ACHN (cell line): ENCODE measurements at regions not wholly inside any gene's neighbourhood (a gene's known extent, or its start where the extent isn't known, plus 50 kb on each side); places are given as distances from the start of the nearest gene placed in this dataset.

Experiments
- DNase-seq: peaks from one replicate; pipeline ENCODE4 v3.0.0-alpha.2; 2015
- in situ Hi-C: cut with HindIII; loops from 2 replicates; pipeline ENCODE4 v1.10.0; 2017; ENCODE audit warnings: low sequenced_read_pairs, low pct_ligation_motif_present, low pct_unique_long_range_greater_than_20kb

- in situ Hi-C loops, result no loop called here
- DNase-seq, result no peak
These were observed 786.7 kb downstream of the UQCRFS1 start for GRCh38 chr19:28426110-28426729.

- DNase-seq, result no peak
- in situ Hi-C loops, result no loop called here
These were observed 787.7 kb downstream of the UQCRFS1 start for GRCh38 chr19:28425046-28425931.

GRCh38 chr19:28424662-28425045 is 788.3 kb downstream of the UQCRFS1 start:
- in situ Hi-C loops, result no loop called here
- no peak for DNase-seq

- in situ Hi-C loops, result no loop called here
- DNase-seq, result no peak
These were observed 788.9 kb downstream of the UQCRFS1 start for GRCh38 chr19:28424077-28424476.

- DNase-seq, result no peak
- in situ Hi-C loops, result no loop called here
These were observed 789.9 kb downstream of the UQCRFS1 start for GRCh38 chr19:28422791-28423650.

GRCh38 chr19:28422046-28422445 is 790.9 kb downstream of the UQCRFS1 start:
- DNase-seq, result no peak
- in situ Hi-C loops, result no loop called here

- no peak for DNase-seq
- in situ Hi-C loops, result no loop called here
These were observed 792.0 kb downstream of the UQCRFS1 start for GRCh38 chr19:28420811-28421550.

GRCh38 chr19:28419312-28419711 is 793.6 kb downstream of the UQCRFS1 start:
- no peak for DNase-seq
- in situ Hi-C loops, result no loop called here

- DNase-seq, result no peak
- in situ Hi-C loops, result no loop called here
These were observed 795.6 kb downstream of the UQCRFS1 start for GRCh38 chr19:28417361-28417760.

- DNase-seq, result no peak
- in situ Hi-C loops, result no loop called here
These were observed 796.7 kb downstream of the UQCRFS1 start for GRCh38 chr19:28416245-28416644.

- no peak for DNase-seq
- in situ Hi-C loops, result no loop called here
These were observed 798.2 kb downstream of the UQCRFS1 start for GRCh38 chr19:28414748-28415147.

GRCh38 chr19:28409859-28410258 is 803.1 kb downstream of the UQCRFS1 start:
- DNase-seq, result no peak
- in situ Hi-C loops, result no loop called here

- DNase-seq, result no peak
- in situ Hi-C loops, result no loop called here
These were observed 806.0 kb downstream of the UQCRFS1 start for GRCh38 chr19:28406966-28407365.

GRCh38 chr19:28405346-28405742 is 807.6 kb downstream of the UQCRFS1 start:
- DNase-seq, result no peak
- in situ Hi-C loops, result no loop called here

GRCh38 chr19:28404472-28404871 is 808.5 kb downstream of the UQCRFS1 start:
- in situ Hi-C loops, result no loop called here
- DNase-seq, result no peak

- in situ Hi-C loops, result no loop called here
- peak; percentile 26 for DNase-seq
These were observed 809.3 kb downstream of the UQCRFS1 start for GRCh38 chr19:28403690-28404089.

- DNase-seq, result no peak
- in situ Hi-C loops, result no loop called here
These were observed 810.2 kb downstream of the UQCRFS1 start for GRCh38 chr19:28402701-28403290.

- in situ Hi-C loops, result no loop called here
- no peak for DNase-seq
These were observed 811.1 kb downstream of the UQCRFS1 start for GRCh38 chr19:28401739-28402424.
